NK-92 (cell line): ENCODE measurements at regions not wholly inside any gene's neighbourhood (a gene's known extent, or its start where the extent isn't known, plus 50 kb on each side); places are given as distances from the start of the nearest gene placed in this dataset.
"Not testable (repeated sequence)": the region's sequence is repeated elsewhere in the genome, so short reads cannot be mapped to it uniquely, and the experiment has no call there.

Source experiments
- DNase-seq: peaks from one replicate; lab custom pipeline; 2025; ENCODE audit not compliant: unreplicated experiment; lab: John Stamatoyannopoulos, UW

- DNase-seq = not testable (repeated sequence)
Measured at GRCh38 chr1:238326479-238326878, 435.8 kb upstream of the ZP4 start.

- DNase-seq = no peak
Measured at GRCh38 chr1:238324211-238324864, 433.6 kb upstream of the ZP4 start.

- no peak for DNase-seq
Measured at GRCh38 chr1:238323490-238323889, 432.8 kb upstream of the ZP4 start.

DNA sequence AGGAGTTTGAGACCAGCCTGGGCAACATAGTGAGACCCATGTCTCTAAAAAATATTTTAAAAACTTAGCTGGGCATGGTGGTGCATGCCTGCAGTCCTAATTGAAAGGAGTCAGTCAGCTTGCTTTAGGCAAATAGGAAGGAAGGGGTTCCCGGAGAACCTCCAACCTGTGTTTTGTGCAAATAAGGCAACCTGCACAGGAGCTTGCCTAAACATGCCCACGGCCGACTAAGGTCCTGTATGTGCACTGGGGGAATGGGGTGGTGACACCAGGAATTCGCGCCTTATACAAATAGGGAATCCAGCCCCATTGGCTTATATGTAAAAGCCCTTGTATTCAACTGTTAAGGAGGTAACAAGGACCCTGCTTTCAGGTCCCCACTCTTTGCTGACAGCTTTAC, 429.2 kb upstream of the ZP4 start:
- DNase-seq = no peak

DNA sequence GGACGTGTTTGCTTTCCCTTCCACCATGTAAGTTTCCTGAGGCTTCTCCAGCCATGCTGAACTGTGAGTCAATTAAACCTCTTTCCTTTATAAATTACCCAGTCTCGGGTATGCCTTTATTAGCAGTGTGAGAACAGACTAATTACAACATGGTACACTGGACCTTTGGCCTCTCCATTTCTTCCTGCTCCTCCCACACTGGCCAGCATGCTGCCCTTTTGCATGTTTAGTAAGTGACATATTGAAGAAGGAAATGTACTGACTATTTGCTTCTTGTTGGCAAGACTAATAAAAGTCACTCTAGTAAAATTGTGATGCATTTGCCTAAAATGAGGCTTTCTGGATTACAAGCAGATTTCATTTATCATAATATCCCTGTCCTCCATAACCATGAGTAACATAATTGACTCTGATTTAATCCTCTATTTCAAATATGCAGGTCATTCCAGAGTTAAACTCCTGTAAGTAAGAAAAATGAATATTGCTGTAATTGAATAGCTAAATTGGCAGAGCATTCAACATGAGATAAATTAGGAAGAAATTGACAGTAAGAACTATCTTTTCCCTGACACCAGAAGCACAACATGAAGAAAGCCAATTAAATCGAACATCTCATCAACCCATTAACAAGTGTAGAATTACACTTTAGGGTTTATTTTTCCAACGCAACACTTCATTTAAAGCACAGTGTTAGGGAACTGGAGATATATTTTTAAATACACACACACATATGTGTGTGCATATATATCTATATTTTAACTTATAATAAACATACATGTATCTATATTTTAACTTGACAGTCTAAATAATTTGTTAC, 427.8 kb upstream of the ZP4 start:
- DNase-seq = no peak

- DNase-seq = no peak
Measured at GRCh38 chr1:238312969-238313368, 422.2 kb upstream of the ZP4 start.

DNA sequence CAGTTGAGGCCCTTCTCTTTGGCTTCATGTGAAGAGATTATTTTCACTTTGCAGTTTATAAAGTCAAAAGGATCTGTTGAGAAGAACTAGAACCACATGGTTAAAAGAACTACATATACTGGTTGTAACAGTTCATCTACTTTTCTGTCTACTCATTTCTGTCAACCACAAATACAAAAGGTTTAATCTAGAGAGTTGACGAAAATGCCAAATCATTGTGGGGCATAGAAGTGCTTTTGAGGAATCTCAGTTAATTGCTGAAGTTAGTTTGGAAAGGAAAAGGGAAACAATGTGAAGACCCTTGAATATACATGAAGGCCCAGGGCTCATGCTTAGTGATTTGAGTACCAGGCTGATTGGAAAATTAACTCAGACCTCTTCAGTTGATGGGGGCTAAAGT, 415.7 kb upstream of the ZP4 start:
- no peak for DNase-seq

GRCh38 chr1:238302646-238303045, 411.9 kb upstream of the ZP4 start:
- no peak for DNase-seq

DNA sequence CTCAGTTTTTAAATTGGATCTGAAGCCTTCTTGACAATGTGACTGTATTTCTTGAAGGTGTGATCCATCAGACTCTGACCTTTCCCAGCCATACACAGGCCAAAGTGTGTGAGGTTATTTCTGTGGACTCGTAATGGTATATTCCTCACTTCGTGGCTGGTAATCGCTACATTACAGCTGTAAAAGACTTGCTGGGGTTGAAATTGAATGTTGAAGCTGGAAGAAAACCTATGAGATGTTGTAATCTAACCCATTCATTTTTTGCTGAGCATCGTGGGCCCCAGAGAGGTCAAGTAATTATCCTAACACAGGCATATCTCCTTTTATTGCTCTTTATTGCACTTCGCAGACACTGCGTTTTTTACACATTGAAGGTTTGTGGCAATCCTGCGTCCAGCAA, 405.6 kb upstream of the ZP4 start:
- no peak for DNase-seq

GRCh38 chr1:238293075-238293474, 402.4 kb upstream of the ZP4 start:
- DNase-seq = no peak

DNA sequence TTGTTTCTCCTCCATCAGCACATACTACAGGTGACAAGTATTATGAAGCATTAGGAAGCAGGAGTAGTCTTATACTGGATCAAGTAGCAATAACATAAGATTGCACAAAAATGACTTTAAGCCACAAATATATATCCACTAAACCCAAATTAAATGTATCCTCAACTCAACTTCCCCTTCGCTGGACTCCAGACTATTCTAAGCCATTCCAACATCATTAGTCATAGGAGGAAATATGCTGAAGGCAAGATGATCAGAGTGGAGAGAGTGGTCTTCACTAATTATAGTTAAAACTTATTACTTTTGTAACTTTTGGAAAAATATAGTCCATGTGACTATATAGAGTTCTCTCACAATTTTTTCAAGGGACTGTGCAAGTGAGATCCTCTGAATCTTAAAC, 390.7 kb upstream of the ZP4 start:
- DNase-seq = no peak

GRCh38 chr1:238279694-238280380, 389.1 kb upstream of the ZP4 start:
- no peak for DNase-seq

DNA sequence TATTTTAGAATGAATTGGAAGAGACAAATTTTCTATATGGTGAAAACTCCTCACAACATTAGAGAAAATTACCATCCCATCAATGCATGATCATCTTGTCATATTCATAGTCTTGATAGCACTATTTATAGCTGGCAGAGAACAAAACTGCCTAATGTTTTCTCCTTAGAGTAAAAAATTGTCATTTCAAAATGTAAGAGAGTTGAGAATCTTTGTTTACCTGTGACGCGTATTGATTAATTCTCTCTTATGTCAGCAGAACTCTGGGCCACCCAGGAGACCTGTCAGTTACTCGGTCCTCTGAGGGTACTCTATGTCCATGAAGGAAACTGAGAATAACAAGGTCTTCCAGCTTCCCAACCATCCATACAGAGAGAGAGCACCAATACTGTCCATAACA, 381.4 kb upstream of the ZP4 start:
- no peak for DNase-seq

DNA sequence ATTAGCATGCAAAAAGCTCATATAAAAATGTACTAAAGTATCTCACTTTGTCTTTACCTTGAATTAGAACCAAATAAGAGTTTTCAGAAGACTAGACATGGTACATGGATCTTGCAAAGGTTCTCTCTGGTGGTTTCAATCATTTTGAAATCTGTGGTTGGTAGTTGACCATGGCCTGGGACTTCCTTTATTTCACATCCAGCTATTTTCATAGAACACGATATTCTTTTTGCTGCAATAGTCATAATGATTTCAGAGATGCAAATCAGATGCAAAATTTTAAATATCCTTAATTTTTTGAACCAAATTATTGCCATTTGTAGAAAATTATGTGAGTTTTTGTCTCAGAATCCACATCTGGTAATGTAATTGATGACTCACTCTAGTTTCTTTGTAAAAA, 375.1 kb upstream of the ZP4 start:
- DNase-seq = no peak

GRCh38 chr1:238264951-238265350, 374.2 kb upstream of the ZP4 start:
- DNase-seq = no peak

- DNase-seq = no peak
Measured at GRCh38 chr1:238258510-238258909, 367.8 kb upstream of the ZP4 start.

DNA sequence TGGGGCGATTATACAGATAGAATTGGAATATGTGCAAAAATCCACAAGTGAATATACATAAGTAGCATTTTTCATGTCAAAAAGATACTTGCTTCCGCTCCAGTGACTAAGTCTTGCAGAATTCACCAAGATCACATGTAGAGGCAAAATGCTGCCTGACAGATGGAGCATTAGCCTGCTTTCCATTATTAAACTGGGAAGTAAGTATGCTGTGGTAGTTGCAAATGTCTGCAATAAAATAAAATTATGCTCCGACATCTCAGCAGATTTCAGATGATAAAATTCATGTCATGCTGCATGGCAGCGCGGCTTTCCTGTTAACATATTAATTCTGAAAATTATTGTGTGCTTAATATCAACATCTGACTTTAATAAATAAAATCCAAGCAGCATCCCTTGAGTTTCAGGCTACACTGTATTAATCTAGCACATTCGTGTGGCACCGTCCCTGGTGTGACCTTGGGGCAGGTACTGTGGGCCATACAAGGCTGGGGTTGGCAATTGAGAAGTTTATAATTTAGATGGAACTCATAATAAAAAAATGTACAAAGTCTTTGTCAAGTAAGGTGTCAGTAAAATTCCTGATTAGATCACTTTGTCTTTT, 366.4 kb upstream of the ZP4 start:
- no peak for DNase-seq

GRCh38 chr1:238254935-238255334, 364.2 kb upstream of the ZP4 start:
- no peak for DNase-seq

DNA sequence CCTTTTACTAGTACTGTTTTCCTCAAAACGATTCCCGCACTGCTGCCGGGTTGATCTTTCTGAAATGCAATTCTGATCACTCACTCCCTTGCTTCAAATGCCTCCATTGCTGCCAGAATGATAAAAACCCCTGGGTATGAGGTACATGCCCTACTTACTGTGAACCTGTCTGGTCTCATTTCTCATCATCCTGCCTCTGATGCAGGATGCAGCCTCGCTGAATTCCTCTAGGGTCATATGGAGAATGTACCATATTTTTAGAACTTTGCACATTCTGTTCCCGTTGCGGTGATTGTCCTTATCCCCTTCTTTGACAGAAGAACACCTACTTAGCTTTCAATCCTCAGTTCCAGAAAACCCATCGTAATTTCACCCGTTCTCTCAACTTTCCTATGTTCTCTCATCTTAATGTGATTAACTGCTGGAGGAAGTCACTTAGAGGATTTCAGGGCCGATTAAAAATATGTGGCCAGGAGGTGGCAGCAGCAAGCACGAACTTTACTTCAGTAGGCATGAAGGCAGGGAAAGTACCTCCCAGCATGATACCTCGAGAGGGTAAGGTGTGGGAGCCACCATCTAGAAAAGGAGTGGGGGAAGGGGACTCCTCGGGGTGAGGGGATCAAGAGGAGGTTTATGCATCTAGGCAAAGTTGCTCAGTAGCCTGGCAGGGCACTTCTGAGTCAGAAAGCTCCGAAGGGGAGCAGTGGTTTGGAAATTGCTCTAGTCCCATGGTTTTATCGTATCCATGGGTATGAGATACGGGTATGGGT, 361.5 kb upstream of the ZP4 start:
- no peak for DNase-seq

- DNase-seq = no peak
Measured at GRCh38 chr1:238248356-238248755, 357.6 kb upstream of the ZP4 start.

- DNase-seq = no peak
Measured at GRCh38 chr1:238242181-238242580, 351.5 kb upstream of the ZP4 start.
